Activated CD8-positive, alpha-beta memory T cell treated with anti-CD3 and anti-CD28 coated beads for 36 hours (primary cell): ENCODE measurements at regions not wholly inside any gene's neighbourhood (a gene's known extent, or its start where the extent isn't known, plus 50 kb on each side); places are given as distances from the start of the nearest gene placed in this dataset.
"Not testable (repeated sequence)": the region's sequence is repeated elsewhere in the genome, so short reads cannot be mapped to it uniquely, and the experiment has no call there.

Source experiments
- CTCF ChIA-PET: fragments of 350-600 bp; sonication (Branson Sonifier 250); formaldehyde crosslinking; loops from one replicate; lab custom pipeline; 2021; ENCODE audit warnings: antibody characterized with exemption; lab: Charles Lee
- POLR2A ChIA-PET: fragments of 350-600 bp; sonication (Branson Sonifier 250); formaldehyde crosslinking; loops from one replicate; lab custom pipeline; 2021; ENCODE audit warnings: antibody characterized with exemption; lab: Charles Lee

DNA sequence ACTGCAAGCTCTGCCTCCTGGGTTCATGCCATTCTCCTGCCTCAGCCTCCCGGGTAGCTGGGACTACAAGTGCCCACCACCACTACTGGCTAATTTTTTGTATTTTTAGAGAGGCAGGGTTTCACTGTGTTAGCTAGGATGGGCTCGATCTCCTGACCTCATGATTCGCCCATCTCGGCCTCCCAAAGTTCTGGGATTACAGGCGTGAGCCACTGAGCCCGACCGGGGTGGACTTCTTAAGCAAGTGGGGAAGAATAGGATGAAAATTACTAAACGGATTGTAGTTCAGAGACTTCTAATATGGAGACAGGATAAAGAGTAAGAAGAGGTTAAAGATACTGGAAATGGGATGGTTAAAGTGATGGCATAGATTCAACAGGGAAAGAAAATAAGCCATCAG, 132.3 kb upstream of the IRX2 start:
- POLR2A ChIA-PET: no interaction called here
- CTCF ChIA-PET: no interaction called here

DNA sequence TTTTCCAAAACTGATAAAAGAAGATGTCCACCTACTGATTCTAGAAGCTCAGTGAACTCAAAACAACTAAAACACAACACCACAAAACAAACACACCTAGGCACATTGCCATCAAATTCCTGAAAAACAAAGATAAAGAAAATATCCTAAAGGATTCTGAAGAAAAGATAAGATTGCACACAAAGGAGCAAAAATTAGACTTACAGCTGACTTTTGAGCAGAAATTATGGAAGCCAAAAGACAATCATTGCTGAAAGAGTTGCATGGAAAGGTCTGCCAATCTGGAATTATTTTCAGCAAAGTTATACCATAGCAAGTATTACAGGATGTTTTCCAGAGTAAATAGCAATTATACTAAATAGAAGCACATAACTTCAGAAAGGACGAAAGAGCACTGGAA, 128.2 kb upstream of the IRX2 start:
- ChIA-PET CTCF (no interaction called here), POLR2A (no interaction called here)

DNA sequence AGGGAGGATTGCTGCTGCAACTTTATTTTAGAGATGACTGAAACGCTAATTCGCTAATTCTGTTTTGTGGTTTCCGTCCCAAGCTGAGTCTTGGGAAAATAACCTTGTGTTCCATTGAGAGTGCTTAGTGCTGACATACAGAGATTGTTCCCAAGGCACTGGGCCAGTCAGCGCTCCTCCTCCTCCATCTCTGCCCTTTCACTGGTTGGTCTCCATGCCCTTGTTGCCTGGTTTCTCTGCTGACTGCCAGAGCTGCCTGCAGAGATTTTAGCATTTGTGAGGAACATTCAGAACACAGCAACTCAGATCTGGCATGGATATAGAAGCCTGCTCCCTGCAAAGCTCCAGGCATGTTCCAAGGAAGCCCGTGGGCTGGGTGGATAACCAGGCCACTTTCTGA, 126.0 kb upstream of the IRX2 start:
- CTCF ChIA-PET: no interaction called here
- POLR2A ChIA-PET: no interaction called here

DNA sequence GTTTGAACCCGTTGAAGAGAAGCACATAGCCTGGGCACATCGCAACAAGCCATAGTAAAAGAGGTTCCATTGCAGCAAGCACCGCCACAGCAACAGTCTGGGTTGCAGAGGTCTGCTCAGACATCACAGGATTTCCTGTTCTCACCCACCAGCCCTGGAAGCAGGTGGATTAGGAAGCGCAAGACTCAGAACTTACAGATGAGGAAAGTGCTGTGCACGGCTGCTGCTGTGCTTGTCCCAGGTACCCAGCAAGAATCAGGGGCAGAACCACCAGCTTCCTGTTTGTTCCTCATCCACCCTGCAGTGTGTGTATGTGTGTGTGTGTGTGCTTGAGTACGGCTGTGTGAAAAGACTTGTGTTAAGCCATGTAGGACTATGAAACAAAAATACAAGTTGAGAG, 124.7 kb upstream of the IRX2 start:
- ChIA-PET CTCF (no interaction called here), POLR2A (no interaction called here)

DNA sequence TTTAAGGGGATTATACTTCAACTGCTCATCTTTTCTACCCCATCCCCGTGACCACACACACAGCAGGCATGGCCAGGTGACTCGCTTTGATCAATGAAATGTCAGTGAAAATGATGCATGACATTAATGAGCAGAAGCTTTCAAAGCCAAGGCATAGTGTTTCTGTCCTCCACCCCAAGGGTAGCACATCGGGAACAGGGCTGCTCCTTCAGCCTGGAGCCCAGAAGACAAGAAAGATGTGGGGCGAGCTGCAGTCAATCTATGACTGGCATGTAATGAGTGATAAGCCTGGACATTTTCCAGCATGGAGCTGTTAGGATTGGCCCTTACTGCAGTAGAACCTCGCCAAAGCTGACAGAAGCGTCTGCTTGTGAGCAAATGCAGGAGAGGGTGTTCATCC, 122.6 kb upstream of the IRX2 start:
- POLR2A ChIA-PET: no interaction called here
- CTCF ChIA-PET: no interaction called here

DNA sequence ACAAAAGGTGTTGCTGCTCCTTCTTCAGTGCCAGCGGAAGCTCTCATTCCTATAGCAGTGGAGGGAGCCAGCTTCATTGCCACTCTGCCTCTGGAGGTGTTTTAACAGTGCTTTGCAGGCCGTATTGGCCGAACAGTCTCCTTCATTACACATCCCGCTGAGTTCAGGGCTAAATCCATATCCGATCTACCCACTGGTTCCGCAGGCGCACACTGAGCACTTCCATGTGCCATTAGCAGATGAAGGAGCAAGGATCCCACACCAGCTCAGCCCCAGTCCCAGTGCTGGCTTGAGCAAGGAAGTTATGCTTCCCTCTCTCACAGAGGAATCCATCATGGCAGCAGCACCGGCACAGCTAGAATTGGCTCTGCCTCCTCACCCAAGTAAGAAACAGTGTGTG, 121.2 kb upstream of the IRX2 start:
- POLR2A ChIA-PET: no interaction called here
- CTCF ChIA-PET: no interaction called here

DNA sequence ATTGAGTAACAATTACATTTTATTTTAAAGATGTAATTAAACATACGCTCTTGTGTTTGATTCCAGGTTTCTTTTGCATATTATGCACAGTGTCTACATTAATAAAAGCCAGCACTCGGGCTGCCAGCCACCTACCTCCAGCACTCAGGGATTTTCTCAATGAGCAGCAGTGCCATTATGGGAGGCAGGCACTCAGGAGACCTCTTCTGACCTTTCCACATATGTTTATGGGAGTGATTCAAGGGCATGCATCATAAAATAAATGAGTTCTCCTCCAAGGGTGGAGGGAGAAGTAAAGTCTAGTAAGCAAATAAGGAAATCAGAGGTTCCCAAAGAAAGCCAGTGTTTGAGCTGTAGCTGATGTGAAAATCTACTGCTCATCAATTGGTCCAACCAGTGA, 119.8 kb upstream of the IRX2 start:
- ChIA-PET CTCF (no interaction called here), POLR2A (no interaction called here)

DNA sequence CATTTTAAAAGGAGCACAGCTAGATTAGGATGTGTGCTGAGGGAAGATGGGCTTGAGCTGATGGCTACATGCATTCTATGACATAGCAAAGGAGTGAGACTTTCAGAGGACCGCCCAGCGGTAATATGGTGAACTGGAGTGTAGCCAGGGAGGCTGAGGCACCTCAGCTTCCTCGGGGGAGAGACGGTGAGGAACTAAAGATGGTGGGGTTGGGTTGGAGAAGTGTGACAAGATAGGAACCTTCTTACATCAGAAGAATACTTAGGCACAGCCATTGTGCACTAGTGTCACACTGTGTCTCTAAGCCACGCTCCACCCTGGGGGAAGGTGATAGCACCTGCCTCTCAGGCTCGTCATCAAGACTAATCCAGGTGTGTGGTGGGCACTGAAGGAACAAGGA, 118.0 kb upstream of the IRX2 start:
- CTCF ChIA-PET: no interaction called here
- POLR2A ChIA-PET: no interaction called here

DNA sequence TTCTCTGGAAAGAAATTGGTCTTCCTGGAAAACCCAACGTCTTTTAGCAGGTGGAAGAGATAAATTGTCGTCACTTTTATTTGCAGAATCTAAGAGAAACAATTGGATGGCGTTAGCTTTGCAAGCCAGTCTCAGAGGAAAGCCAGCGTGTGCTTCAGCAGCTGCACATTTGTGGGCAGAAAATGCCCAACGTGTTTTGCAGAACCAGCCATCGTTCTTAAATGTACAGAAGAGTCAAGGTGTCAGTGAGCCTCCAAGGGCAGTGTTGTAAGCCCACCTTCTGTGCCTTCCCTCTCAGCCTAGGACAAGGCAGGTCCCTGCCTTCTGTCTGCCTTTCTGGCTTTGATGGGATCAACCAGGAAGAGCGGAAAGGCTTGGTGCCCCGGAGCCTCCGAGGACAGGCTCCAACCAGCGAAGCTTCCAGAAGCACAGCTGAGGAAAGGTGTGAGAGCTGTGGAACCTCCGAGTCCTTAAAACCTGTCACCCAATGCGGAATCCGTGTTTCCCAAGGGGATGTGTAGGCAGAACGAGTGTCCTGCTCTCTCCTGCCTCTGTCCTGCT, 116.0 kb upstream of the IRX2 start:
- ChIA-PET CTCF (no interaction called here), POLR2A (no interaction called here)

DNA sequence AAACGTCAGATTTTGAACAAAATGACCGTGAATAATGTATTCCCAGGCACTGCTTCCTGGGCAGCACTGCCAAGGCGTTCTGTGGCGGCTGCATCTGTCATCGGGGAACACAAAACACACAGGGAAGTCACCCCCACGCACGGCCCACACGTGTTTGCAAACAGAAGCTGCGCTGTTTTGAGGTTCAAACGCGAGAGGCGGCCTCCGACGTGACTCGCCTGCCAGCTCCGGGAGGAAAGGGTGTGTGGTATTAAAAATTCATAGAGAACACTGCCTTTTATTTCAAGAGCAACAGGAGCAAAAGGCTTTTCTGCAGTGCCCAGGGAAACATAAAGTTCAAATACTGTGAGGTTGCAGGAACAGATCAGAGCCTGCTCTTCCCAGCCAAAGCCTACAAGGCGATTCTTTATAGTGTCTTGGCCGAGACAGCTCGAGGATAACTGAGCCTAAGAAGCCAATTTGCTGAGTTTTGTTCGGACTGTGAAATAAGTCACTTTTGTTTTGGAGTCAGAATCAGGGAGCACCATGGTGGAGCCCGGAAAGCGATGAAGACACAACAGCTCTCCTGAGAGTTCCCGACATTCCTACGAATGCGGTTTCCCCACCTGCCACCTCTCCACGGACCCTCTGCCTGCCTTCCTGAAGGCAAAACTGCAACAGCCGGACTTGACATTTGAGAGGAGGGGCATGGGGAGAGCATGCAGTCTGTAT, 115.3 kb upstream of the IRX2 start:
- POLR2A ChIA-PET: no interaction called here
- CTCF ChIA-PET: no interaction called here

DNA sequence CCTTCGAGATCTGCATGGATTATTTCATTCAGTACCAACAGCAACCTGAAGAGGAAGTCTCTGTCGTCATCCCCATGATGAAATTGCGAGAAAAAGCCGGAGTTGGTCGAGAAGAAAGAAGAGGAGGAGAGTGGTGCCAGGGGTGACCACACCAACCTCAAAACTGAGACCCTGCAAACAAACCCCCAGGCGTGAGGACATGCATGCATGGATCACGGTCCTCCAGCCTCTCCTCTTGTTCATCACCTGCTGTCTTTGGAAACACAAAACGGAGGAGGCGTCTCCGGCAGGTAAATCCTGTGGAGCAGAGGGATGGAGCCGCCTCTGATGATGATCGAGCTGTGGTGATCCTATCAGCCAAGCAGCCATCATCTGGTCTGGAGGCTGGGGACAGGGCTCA, 114.4 kb upstream of the IRX2 start:
- ChIA-PET CTCF (no interaction called here), POLR2A (no interaction called here)

DNA sequence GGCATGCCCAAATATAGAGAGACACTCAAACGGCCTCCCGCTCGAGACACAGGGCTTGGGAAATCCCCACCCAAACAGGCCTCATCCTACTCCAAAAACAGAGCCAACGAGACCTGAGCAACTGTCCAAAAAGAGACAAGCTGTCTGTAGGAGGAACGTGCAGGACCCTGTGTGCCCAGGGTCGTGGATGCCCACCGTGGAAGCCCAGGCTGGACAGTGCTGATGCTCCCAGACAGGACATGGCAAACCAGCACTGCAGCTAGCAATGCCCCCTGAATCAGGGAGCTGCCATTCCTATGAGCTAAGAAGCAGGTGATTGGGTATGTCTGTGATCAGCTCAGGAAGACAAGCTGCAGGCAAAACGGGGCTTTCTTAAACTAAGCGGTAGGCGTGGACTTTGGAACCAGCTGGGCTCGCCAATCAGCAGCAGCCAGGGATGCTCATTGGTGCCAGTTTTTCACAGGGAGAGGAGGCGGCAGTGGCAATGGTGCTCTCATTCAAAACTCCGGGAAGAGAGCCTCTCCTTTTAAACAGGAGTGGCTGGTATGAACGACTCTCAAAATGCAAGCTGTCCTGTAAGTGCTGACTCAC, 113.1 kb upstream of the IRX2 start:
- ChIA-PET POLR2A (no interaction called here), CTCF (no interaction called here)

DNA sequence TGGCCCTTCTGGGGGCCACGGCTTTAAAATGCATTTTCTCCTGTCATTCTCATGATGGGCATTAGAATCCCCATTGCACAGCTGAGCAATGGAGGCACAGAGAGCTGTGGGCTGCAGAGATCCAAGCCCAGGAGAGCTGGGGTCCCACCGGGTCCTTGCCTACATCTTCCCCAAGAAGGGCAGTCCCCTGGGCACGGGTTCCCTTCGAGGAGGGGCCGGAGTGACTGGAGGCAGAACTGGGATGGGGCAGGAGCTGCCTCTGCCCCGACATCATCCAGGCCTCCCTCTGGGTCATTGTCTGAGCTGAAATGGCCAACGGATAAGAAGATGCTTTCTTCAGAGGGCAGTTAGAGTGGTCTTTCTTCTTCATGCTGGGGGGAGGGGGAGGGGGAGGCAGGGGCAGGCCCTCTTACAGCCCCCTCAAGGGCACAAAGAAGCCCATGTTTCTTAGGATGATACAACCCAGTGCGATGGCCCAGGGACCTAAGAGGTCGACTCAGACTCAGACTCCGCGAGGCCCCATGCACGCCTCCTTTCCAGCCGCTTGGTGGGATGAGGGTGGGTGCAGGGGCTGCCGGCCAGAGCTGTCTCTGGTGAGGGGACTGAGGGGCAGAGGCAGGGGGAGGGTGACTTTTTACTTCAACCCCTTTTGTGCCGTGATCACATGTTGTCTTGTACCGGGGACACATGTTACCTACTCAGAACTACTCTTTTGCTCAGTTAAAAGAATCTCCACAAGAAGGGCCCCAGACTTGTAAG, 112.4 kb upstream of the IRX2 start:
- ChIA-PET CTCF (no interaction called here), POLR2A (no interaction called here)

DNA sequence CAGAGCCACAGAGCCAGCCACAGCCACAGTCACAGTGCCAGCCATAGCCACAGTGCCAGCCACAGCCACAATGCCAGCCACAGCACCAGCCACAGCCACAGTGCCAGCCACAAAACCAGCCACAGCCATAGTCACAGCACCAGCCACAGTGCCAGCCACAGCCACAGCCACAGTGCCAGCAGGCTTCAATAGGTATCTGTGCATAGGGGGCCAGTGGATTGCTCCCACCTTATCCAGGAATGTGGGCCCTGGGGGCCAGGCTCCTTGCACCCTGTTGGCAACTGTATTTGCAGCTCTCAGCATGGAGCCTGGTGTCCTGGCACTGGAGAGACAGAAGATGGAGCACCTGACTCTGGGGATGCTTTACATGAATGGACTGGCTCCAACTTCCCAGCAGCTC, 111.7 kb upstream of the IRX2 start:
- ChIA-PET POLR2A (no interaction called here), CTCF (no interaction called here)

DNA sequence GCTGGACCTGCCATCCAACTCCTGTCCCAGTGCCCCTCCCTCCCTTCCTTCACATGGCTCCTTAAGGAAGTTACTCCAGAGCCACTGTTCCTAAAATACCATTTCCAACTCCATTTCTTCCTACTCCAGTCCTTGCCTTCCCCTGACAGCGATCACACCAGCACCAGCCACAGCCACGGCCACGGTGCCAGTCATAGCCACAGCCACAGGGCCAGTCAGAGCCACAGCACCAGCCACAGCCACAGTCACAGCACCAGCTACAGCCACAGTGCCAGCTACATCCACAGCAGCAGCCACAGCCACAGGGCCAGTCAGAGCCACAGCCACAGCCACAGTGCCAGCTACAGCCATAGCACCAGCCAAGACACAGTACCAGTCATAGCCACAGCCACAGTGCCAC, 110.7 kb upstream of the IRX2 start:
- CTCF ChIA-PET, POLR2A ChIA-PET: not testable (repeated sequence)

DNA sequence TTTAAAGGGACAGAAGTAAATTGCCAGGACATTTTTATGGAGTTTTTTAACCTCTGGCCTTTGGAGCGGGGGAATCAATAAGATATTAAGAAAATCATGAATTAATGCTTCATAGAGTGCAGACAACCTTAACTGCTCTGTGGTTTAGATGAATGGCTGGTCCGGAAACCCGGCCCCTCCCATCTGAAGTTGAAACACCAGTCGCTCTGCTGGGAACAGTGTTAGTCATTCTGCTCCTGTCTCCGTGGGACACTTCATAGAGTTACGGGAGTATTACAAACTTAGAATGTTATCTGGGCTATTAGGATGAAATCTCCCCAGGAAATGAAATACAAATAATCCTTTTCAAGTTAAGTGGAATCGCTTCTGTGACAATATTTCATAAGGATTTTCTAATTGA, 110.1 kb upstream of the IRX2 start:
- ChIA-PET CTCF (no interaction called here), POLR2A (no interaction called here)

DNA sequence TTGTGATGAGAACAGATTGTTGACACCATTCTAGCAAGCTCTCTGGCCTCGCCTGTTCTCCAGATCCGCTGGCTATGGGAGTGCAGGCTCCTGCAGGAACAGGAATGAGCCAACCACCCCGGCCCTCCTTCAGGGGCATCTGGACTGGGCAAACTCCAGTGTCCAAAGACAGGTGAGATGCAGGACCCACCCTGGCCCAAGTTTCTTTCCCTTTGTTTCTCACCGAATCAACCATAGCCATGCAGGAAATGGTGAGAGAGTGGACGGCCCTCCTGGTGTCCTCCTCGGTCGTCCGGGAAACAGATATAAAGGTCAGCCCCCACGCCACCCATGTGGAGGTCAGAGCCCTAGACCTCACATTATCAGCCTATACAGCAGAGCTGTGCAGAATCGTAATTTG, 108.6 kb upstream of the IRX2 start:
- CTCF ChIA-PET: no interaction called here
- POLR2A ChIA-PET: no interaction called here

DNA sequence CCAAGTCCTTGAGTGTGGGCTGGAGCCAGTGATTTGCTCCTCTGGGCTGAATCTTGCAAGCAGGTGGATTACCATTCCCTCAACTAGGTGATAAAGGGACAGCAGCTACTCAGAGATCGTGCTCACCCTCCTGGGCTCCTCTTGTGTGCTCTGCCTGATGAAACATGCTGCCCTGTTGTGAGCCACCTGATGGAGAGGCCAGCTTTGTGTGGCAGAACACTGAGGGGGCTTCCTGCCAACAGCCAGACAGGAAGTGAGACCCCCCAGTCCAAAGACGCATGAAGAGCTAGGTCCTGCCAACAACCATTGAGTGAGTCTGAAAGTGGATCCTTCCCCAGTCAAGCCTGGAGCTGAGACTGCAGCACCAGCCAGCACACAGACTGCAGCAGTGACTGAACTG, 106.4 kb upstream of the IRX2 start:
- CTCF ChIA-PET: no interaction called here
- POLR2A ChIA-PET: no interaction called here

DNA sequence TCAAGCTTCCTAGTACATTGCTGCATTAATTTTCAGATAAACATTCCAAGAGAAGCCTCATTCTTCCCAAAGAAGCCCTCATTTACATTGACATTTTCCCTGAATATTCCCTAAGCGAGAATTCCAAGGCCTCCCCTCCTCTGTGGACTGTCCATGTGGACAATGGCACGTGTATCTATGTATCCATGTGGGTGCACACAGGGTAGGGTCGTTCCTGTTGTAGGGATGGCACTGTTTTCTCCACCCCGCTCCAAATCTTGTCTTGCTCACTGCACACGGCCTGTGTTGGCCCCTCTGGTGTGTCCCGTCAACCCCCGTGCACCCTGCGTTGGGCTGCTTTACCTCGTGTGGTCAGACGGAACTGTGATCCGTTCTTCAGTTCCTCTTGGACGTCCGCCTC, 104.7 kb upstream of the IRX2 start:
- ChIA-PET CTCF (no interaction called here), POLR2A (no interaction called here)

DNA sequence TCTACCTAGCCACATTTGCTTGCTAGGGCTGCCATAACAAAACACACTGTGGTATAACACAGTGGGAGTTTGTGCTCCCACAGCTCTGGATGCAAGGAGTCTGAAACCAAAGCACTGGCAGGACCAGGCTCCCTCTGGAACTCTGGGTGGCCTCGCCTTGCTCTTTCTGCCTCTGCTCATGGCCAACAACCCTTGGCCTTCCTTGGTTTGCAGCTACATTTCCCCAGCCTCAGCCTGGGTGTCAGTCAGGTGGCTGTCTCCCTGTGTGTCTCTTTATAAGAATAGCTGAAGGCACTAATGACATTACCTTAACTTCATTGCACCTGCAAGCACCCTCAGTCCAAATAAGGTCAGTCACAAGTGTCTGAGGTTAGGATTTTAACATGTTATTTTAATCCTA, 101.0 kb upstream of the IRX2 start:
- ChIA-PET POLR2A (no interaction called here), CTCF (no interaction called here)

DNA sequence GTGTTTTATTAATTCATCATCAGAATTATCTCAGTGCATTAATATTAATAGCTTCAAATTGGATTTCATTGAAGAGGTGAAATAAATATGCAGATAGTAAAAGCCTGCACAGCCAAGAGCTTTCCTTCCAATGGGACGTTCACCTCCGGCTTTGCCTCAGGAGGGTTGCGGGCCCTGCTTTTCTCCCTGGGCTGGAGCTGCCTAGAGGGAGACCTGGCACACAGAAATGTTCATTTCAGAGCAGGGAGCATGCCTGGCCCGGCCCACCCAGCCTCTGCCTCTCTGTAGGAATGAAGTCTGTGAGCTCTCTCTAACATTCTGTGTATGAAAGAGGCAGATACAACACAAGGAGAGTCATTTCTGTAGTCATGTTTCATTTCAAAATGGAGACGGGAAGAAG, 100.4 kb upstream of the IRX2 start:
- POLR2A ChIA-PET: no interaction called here
- CTCF ChIA-PET: no interaction called here
